ENCODE measurements at regions not wholly inside any gene's neighbourhood (a gene's known extent, or its start where the extent isn't known, plus 50 kb on each side); places are given as distances from the start of the nearest gene placed in this dataset.

DNA sequence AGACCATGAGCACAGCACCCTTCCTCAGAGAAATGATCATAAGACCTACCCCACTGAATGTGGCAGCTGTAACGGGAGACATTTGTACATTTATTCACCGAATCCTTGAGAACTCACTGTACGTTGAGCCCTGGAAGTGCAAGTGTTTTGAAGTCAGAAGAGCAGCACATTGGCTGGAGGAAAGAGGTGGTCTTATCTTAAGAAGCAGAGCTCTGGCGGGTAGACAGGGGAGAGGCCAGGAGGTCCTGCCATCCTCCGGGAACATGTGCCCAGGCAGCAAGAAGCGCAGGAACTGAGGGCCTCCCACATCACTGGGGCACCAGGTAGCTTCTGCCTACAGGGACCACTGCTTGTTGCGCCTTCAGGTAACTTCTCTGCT, 169.2 kb upstream of the IRF2BP2 start:
- no peak overlapping the region for H3K27ac ChIP-seq (ENCODE audit: insufficient read depth in 1 of 2, low read depth in 1 of 2, low read length in 2 of 2, poor library complexity in 1 of 2, severe bottlenecking in 2 of 2)

DNA sequence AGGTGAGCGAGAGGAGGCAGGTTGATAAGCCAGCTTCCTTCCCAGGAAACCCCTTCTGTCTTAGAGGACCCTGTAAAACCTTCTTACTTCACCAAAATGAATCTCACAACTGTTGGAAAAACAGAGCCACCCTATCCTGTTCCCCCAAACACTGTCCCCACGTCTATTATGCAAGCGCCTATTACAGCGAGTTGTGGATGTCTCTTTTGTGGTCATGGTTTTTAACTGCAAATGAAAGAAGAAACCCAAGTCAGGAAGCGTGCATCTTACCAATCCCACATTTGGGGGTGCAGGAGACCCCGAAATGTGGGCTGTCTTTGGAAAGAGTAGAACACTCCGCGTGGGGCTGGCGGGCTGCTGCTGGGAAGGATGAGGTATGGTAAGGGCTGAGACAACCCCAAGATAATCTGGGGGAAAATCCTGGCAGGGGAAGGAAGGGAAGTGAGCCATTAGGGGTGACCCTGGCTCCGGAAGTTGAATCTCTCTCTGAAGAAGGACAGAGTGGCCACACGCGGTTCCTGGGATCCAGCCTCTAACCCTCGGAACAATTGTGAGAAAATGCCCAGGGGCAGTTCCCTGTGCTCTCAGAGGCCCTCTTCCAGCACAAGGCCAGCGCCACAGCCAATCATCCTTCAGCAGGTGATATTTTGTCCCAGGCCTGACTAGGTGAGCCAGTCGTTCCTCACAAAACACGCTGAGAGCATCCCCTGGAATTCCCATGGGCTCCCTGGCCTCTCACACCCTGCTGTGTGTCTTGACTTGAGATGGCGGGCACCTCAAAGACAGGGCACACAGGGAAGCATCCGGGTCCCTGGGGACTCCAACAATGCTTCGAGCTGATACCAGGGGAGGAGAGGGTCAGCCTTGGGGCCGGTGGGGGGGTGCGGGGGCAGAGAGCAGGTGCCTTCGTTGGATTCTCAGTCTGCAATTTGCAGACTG, 168.5 kb upstream of the IRF2BP2 start:
- Histone ChIP-seq H3K4me1 (ENCODE audit: control extremely low read depth in 1 of 4, control insufficient read depth in 4 of 4, insufficient read depth in 4 of 4, low read length in 3 of 4) (peaks cover 20 to 50% (median 30%) of the 10 kb centered on the region in 4 experiments), H3K27ac (ENCODE audit: insufficient read depth in 1 of 2, low read depth in 1 of 2, low read length in 2 of 2, poor library complexity in 1 of 2, severe bottlenecking in 2 of 2) (no peak overlapping the region), H3K9me3 (ENCODE audit: control extremely low read depth in 1 of 5, control insufficient read depth in 4 of 5, insufficient read depth in 2 of 5, low read depth in 1 of 5, low read length in 4 of 5) (no peaks in the 10 kb centered on the region), H3K27me3 (replicated peaks in 2 of 5; ENCODE audit: control insufficient read depth in 4 of 5, insufficient read depth in 5 of 5, low read length in 4 of 5) (peaks cover 0 to 22% (median 0%) of the 10 kb centered on the region in 5 experiments), H3K36me3 (ENCODE audit: control insufficient read depth in 4 of 4, insufficient read depth in 4 of 4, low read length in 3 of 4) (no peaks in the 10 kb centered on the region), H3K4me3 (ENCODE audit: control insufficient read depth in 1 of 7, extremely low read depth in 1 of 7, insufficient read depth in 4 of 7, low read depth in 2 of 7, low read length in 6 of 7) (peak overlapping the region in 2 of 7 experiments; percentile 6 to 20)
- DNase-seq, result peak; percentile 53 to 85 (median 80)
- 60% methylated on average over 22 of the region's 22 CpGs for WGBS (ENCODE audit: insufficient coverage)
- ChIA-PET POLR2A (interaction anchor here (1.1 kb wide), 1 partner anchor 166 kb away, joined by 3 read pairs; no protein-coding TSS in a partner anchor), CTCF (interaction anchor here (0.6 to 2.4 kb wide), 7 partner anchors 14 to 305 kb away, joined by 3 to 8 read pairs (median 3); no protein-coding TSS in a partner anchor)

More for the DNA sequence above, 169.2 kb upstream of the IRF2BP2 start:
- peak in 2 of 3 donors; percentile 41 to 57 for DNase-seq
- no peaks in the 10 kb centered on the region for H3K9me3 ChIP-seq (ENCODE audit: control extremely low read depth in 1 of 5, control insufficient read depth in 4 of 5, insufficient read depth in 2 of 5, low read depth in 1 of 5, low read length in 4 of 5)
- CTCF ChIA-PET, result interaction anchor here (1.2 to 2.4 kb wide), 2 partner anchors 15 to 41 kb away, joined by 3 to 8 read pairs; no protein-coding TSS in a partner anchor
- peaks cover 20 to 44% (median 27%) of the 10 kb centered on the region in 4 experiments for H3K4me1 ChIP-seq (ENCODE audit: control extremely low read depth in 1 of 4, control insufficient read depth in 4 of 4, insufficient read depth in 4 of 4, low read length in 3 of 4)
- WGBS (ENCODE audit: insufficient coverage), result 78% methylated on average over 7 of the region's 7 CpGs
- no peak overlapping the region for H3K4me3 ChIP-seq (ENCODE audit: control insufficient read depth in 1 of 7, extremely low read depth in 1 of 7, insufficient read depth in 4 of 7, low read depth in 2 of 7, low read length in 6 of 7)
- H3K36me3 ChIP-seq (ENCODE audit: control insufficient read depth in 4 of 4, insufficient read depth in 4 of 4, low read length in 3 of 4), result no peaks in the 10 kb centered on the region
- H3K27me3 ChIP-seq (replicated peaks in 2 of 5; ENCODE audit: control insufficient read depth in 4 of 5, insufficient read depth in 5 of 5, low read length in 4 of 5), result peaks cover 0 to 22% (median 0%) of the 10 kb centered on the region in 5 experiments
- POLR2A ChIA-PET, result no interaction called here

DNA sequence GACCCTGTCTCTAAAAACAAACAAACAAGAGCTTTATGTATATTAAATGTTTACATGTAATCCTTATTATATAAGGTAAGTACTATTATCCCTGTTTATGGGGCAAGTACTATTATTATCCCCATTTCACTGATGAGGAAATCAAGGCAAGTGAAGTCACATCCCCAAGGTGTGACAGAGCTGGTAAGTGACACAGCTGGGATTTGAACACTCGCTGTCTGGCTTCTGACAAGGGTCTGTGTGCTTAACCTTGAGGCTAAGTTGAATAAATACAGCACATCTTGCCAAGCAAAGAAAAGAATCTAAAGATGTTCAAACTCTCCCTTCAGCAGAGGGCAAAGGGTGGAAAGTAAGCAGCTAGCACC, 167.9 kb upstream of the IRF2BP2 start:
- H3K4me1 ChIP-seq (ENCODE audit: control extremely low read depth in 1 of 4, control insufficient read depth in 4 of 4, insufficient read depth in 4 of 4, low read length in 3 of 4), result peaks cover 20 to 52% (median 33%) of the 10 kb centered on the region in 4 experiments
- peak in 1 of 3 donors; percentile 42 for DNase-seq
- WGBS (ENCODE audit: insufficient coverage), result 96% methylated on average over 1 of the region's 1 CpG
- H3K36me3 ChIP-seq (ENCODE audit: control insufficient read depth in 4 of 4, insufficient read depth in 4 of 4, low read length in 3 of 4), result no peaks in the 10 kb centered on the region
- CTCF ChIA-PET, result interaction anchor here (0.6 to 2.4 kb wide), 6 partner anchors 14 to 306 kb away, joined by 3 to 8 read pairs (median 4); no protein-coding TSS in a partner anchor
- no peak overlapping the region for H3K27ac ChIP-seq (ENCODE audit: insufficient read depth in 1 of 2, low read depth in 1 of 2, low read length in 2 of 2, poor library complexity in 1 of 2, severe bottlenecking in 2 of 2)
- H3K9me3 ChIP-seq (ENCODE audit: control extremely low read depth in 1 of 5, control insufficient read depth in 4 of 5, insufficient read depth in 2 of 5, low read depth in 1 of 5, low read length in 4 of 5), result no peaks in the 10 kb centered on the region
- peak overlapping the region in 1 of 7 experiments; percentile 20 for H3K4me3 ChIP-seq (ENCODE audit: control insufficient read depth in 1 of 7, extremely low read depth in 1 of 7, insufficient read depth in 4 of 7, low read depth in 2 of 7, low read length in 6 of 7)
- peaks cover 0 to 22% (median 0%) of the 10 kb centered on the region in 5 experiments for H3K27me3 ChIP-seq (replicated peaks in 2 of 5; ENCODE audit: control insufficient read depth in 4 of 5, insufficient read depth in 5 of 5, low read length in 4 of 5)
- POLR2A ChIA-PET, result interaction anchor here (1.1 kb wide), 1 partner anchor 166 kb away, joined by 3 read pairs; no protein-coding TSS in a partner anchor

DNA sequence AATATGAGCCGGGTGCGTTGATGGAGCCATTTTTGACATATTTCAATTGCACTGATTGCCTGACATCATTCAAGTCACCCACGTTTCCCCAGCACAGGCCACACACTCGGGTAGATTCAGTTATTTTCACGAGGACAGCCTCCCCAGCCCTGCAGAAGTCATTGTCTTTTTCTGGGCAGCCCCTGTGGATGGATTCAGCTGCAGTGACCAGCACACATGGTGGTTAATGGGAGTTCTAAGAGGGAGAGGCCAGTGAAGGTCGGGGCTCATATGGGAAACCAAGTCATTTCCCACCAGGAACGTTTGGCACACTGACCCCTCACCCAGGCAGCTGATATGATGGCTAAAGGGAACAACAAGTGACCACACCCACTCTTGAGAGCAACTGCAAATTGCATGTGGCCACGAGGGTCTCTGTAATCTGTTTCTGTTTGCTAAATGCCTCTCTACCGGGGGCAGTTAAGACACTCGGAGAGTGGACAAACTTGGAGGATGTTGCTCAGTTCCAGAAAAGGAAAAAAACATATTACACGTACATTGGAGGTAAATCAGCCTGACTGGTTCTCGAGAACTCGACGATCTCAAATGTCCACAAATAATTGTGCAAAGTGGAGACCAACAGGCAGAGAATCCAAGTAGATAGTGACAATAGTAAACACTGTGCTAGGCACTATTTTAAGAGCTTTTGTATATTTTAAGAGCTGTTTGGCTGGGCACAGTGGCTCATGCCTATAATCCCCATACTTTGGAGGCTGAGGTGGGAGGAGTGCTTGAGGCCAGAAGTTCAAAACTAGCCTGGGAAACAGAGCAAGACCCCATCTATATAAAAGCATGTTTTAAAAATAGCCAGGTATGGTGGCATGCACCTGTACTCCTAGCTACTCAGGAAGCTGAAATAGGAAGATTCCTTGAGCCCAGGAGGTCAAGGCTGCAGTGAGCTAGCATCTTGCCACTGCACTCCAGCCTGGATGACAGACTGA, 167.2 kb upstream of the IRF2BP2 start:
- CTCF ChIA-PET, result interaction anchor here (0.6 to 2.4 kb wide), 9 partner anchors 13 to 307 kb away, joined by 3 to 8 read pairs (median 4); no protein-coding TSS in a partner anchor
- 86% methylated on average over 14 of the region's 14 CpGs for WGBS (ENCODE audit: insufficient coverage)

DNA sequence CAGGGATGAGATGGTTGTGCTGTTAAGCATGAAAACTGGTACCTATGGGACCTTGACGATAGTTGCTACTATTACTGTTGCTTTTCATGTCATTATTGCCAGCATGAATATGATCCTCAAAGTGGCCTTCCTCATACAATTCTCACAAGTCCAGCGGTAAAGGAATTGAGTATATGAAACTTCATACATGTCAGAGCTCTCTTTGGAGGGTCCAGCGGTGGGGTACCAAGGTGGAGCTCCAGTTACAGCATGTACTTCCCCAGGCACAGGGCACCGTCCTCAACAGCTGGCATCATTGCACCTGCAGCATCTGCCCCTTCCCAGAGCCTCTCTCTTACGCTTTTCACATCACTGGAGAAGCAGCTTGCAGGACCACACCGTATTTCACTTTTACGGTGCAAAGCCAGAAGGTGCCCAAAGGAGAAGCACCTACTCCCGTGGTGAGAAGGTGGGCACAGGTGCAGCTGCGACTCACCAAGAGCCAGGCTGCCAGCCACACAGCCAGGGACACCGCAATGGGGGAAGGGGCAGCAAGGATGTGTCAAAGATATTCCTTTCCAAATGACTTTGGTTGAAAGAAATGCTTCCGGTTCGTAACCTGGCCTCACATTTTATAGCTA, 166.4 kb upstream of the IRF2BP2 start:
- no peaks in the 10 kb centered on the region for H3K9me3 ChIP-seq (ENCODE audit: control extremely low read depth in 1 of 5, control insufficient read depth in 4 of 5, insufficient read depth in 2 of 5, low read depth in 1 of 5, low read length in 4 of 5)
- H3K4me1 ChIP-seq (ENCODE audit: control extremely low read depth in 1 of 4, control insufficient read depth in 4 of 4, insufficient read depth in 4 of 4, low read length in 3 of 4), result peaks cover 29 to 64% (median 47%) of the 10 kb centered on the region in 4 experiments
- H3K36me3 ChIP-seq (ENCODE audit: control insufficient read depth in 4 of 4, insufficient read depth in 4 of 4, low read length in 3 of 4), result no peaks in the 10 kb centered on the region
- ChIA-PET POLR2A (interaction anchor here (1.5 kb wide), 1 partner anchor 52 kb away, joined by 5 read pairs; no protein-coding TSS in a partner anchor), CTCF (interaction anchor here (0.7 to 2.4 kb wide), 9 partner anchors 9 to 99 kb away, joined by 3 to 8 read pairs (median 3); no protein-coding TSS in a partner anchor)
- H3K4me3 ChIP-seq (ENCODE audit: control insufficient read depth in 1 of 7, extremely low read depth in 1 of 7, insufficient read depth in 4 of 7, low read depth in 2 of 7, low read length in 6 of 7), result no peak overlapping the region
- 98% methylated on average over 11 of the region's 12 CpGs for WGBS (ENCODE audit: insufficient coverage)
- DNase-seq, result no peak
- peaks cover 0 to 11% (median 0%) of the 10 kb centered on the region in 5 experiments for H3K27me3 ChIP-seq (replicated peaks in 2 of 5; ENCODE audit: control insufficient read depth in 4 of 5, insufficient read depth in 5 of 5, low read length in 4 of 5)
- H3K27ac ChIP-seq (ENCODE audit: insufficient read depth in 1 of 2, low read depth in 1 of 2, low read length in 2 of 2, poor library complexity in 1 of 2, severe bottlenecking in 2 of 2), result no peak overlapping the region

More for the DNA sequence above, 167.2 kb upstream of the IRF2BP2 start:
- POLR2A ChIA-PET, result interaction anchor here (1.1 to 1.5 kb wide), 2 partner anchors 53 to 165 kb away, joined by 3 to 5 read pairs; no protein-coding TSS in a partner anchor
- no peak for DNase-seq
- Histone ChIP-seq H3K4me1 (ENCODE audit: control extremely low read depth in 1 of 4, control insufficient read depth in 4 of 4, insufficient read depth in 4 of 4, low read length in 3 of 4) (peaks cover 21 to 56% (median 39%) of the 10 kb centered on the region in 4 experiments), H3K36me3 (ENCODE audit: control insufficient read depth in 4 of 4, insufficient read depth in 4 of 4, low read length in 3 of 4) (no peaks in the 10 kb centered on the region), H3K27ac (ENCODE audit: insufficient read depth in 1 of 2, low read depth in 1 of 2, low read length in 2 of 2, poor library complexity in 1 of 2, severe bottlenecking in 2 of 2) (no peak overlapping the region), H3K4me3 (ENCODE audit: control insufficient read depth in 1 of 7, extremely low read depth in 1 of 7, insufficient read depth in 4 of 7, low read depth in 2 of 7, low read length in 6 of 7) (no peak overlapping the region), H3K27me3 (replicated peaks in 2 of 5; ENCODE audit: control insufficient read depth in 4 of 5, insufficient read depth in 5 of 5, low read length in 4 of 5) (peaks cover 0 to 19% (median 0%) of the 10 kb centered on the region in 5 experiments), H3K9me3 (ENCODE audit: control extremely low read depth in 1 of 5, control insufficient read depth in 4 of 5, insufficient read depth in 2 of 5, low read depth in 1 of 5, low read length in 4 of 5) (no peaks in the 10 kb centered on the region)
